HEK293 (cell line): ENCODE measurements at regions not wholly inside any gene's neighbourhood (a gene's known extent, or its start where the extent isn't known, plus 50 kb on each side); places are given as distances from the start of the nearest gene placed in this dataset.

Source experiments
- CTCF ChIP-seq: fragments of 450-650 bp; formaldehyde crosslinking; IDR thresholded peaks from 2 replicates; pipeline ENCODE4 v1.5.1; 2016; ENCODE audit warnings: missing biosample characterization, missing genetic modification characterization
- GLI2 ChIP-seq: fragments of 450-650 bp; formaldehyde crosslinking; IDR thresholded peaks from 2 replicates; pipeline ENCODE4; 2017; ENCODE audit warnings: missing biosample characterization, missing genetic modification characterization, low read depth, borderline replicate concordance
- KLF1 ChIP-seq: fragments of 450-650 bp; formaldehyde crosslinking; IDR thresholded peaks from 2 replicates; pipeline ENCODE4 v1.5.1; 2016; ENCODE audit warnings: missing biosample characterization, missing genetic modification characterization
- REST ChIP-seq: fragments of 450-650 bp; formaldehyde crosslinking; IDR thresholded peaks from 2 replicates; pipeline ENCODE4 v1.5.1; 2016; ENCODE audit warnings: missing biosample characterization, missing genetic modification characterization
- ZNF121 ChIP-seq: fragments of 450-650 bp; formaldehyde crosslinking; IDR thresholded peaks from 2 replicates; pipeline ENCODE4 v1.5.1; 2016; ENCODE audit warnings: missing biosample characterization, missing genetic modification characterization
- ZNF354C ChIP-seq: fragments of 450-650 bp; formaldehyde crosslinking; IDR thresholded peaks from 2 replicates; pipeline ENCODE4 v1.5.1; 2016; ENCODE audit warnings: missing biosample characterization, missing genetic modification characterization, low read depth, borderline replicate concordance
- ZNF449 ChIP-seq: fragments of 450-650 bp; formaldehyde crosslinking; IDR thresholded peaks from 2 replicates; pipeline ENCODE4 v1.5.1; 2017; ENCODE audit warnings: missing biosample characterization, mild to moderate bottlenecking, missing genetic modification characterization, moderate library complexity

GRCh38 chr18:79591032-79591308 lies 88.6 kb upstream of the CTDP1 start:
- TF ChIP-seq KLF1 (tag by site-specific recombination) (no peak), GLI2 (tag by site-specific recombination) (no peak), ZNF121 (tag by site-specific recombination) (no peak), REST (no peak), CTCF (no peak), ZNF449 (no peak), ZNF354C (no peak)
